ENCODE measurements at regions not wholly inside any gene's neighbourhood (a gene's known extent, or its start where the extent isn't known, plus 50 kb on each side); places are given as distances from the start of the nearest gene placed in this dataset.

DNA sequence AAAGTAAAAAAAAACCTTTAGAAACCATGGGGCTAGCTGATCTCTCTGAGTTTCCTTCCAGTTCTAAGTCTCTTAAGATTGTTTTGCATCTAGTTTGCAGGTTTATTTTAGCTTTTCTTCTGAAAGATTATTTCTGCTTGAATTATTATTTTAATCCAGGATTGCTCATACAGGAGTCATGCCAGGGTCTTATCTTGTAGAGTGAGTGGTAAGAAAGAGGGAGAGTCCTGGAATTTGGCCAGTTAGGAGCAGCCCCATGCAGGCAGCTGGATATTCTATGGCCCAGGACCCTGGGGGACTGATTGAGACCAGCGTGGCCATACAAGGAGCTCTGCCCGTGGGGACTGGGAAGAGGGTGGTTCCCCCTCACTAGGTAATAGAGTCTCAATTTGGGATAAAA is 178.9 kb upstream of the HEY2 start:
- H2BK20ac ChIP-seq (ENCODE audit: low read depth, low read length, poor library complexity, severe bottlenecking): no peak overlapping the region
- no peak overlapping the region for H2AK5ac ChIP-seq (ENCODE audit: insufficient read length, low read length)
- no peak overlapping the region for H4K8ac ChIP-seq (replicated peaks; ENCODE audit: insufficient read length, low read depth, low read length)
- no peak overlapping the region for H3K27ac Mint-ChIP-seq
- H3K4ac ChIP-seq (ENCODE audit: low read depth, low read length): no peak overlapping the region
- H4K91ac ChIP-seq (ENCODE audit: insufficient read length, low read depth, low read length): no peak overlapping the region
- peaks cover 4% of the 10 kb centered on the region; the same call in 1 of the 2 replicates for H3K27me3 Mint-ChIP-seq (ENCODE audit: low read depth)
- no peaks in the 10 kb centered on the region for H4K20me1 ChIP-seq (ENCODE audit: control insufficient read depth, insufficient read depth, insufficient read length)
- H3K4me1 Mint-ChIP-seq: peaks cover 2 to 5% of the 10 kb centered on the region in 2 experiments; a peak in 1 of 4 replicates
- H3K79me2 ChIP-seq (ENCODE audit: insufficient read depth, low read length): no peaks in the 10 kb centered on the region
- no peaks in the 10 kb centered on the region for H3K36me3 Mint-ChIP-seq (ENCODE audit: insufficient read depth in 1 of 3, low read depth in 3 of 3)
- H3K9me3 Mint-ChIP-seq: no peaks in the 10 kb centered on the region
- H3K18ac ChIP-seq (ENCODE audit: insufficient read length, low read depth, low read length): no peak overlapping the region
- TF ChIP-seq, protein P1, sequence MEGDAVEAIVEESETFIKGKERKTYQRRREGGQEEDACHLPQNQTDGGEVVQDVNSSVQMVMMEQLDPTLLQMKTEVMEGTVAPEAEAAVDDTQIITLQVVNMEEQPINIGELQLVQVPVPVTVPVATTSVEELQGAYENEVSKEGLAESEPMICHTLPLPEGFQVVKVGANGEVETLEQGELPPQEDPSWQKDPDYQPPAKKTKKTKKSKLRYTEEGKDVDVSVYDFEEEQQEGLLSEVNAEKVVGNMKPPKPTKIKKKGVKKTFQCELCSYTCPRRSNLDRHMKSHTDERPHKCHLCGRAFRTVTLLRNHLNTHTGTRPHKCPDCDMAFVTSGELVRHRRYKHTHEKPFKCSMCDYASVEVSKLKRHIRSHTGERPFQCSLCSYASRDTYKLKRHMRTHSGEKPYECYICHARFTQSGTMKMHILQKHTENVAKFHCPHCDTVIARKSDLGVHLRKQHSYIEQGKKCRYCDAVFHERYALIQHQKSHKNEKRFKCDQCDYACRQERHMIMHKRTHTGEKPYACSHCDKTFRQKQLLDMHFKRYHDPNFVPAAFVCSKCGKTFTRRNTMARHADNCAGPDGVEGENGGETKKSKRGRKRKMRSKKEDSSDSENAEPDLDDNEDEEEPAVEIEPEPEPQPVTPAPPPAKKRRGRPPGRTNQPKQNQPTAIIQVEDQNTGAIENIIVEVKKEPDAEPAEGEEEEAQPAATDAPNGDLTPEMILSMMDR (conservative IDR thresholded peaks at IDR 0.05): no peak
- H3K4me2 ChIP-seq (ENCODE audit: insufficient read depth, insufficient read length, low read length): no peak overlapping the region
- no peak for DNase-seq
- H3K27ac ChIP-seq (ENCODE audit: insufficient read length, low read depth, low read length): no peak overlapping the region
- H2BK5ac ChIP-seq (ENCODE audit: insufficient read length, low read length): no peak overlapping the region
- no CpG with 5 or more reads among the region's 2 CpGs for WGBS (ENCODE audit: extremely low coverage, insufficient read length, low lambda C conversion rate)
- no peak overlapping the region for H3T11ph ChIP-seq (ENCODE audit: low read length)
- no peak overlapping the region for H3K23ac ChIP-seq (ENCODE audit: insufficient read length, low read depth, low read length)
- H3K9me3 ChIP-seq (ENCODE audit: control insufficient read depth, low read depth, low read length): no peaks in the 10 kb centered on the region
- no peak overlapping the region for H3K4me3 Mint-ChIP-seq
- no peak overlapping the region for H2AFZ ChIP-seq (ENCODE audit: low read length)
- no peaks in the 10 kb centered on the region for H3K27me3 ChIP-seq (ENCODE audit: insufficient read depth, low read length)
- no peak overlapping the region for H3K14ac ChIP-seq (ENCODE audit: insufficient read depth, low read length)
- H3K9ac ChIP-seq (ENCODE audit: extremely low read depth, insufficient read length, low read length): no peak overlapping the region
- H2BK12ac ChIP-seq (ENCODE audit: insufficient read length, low read depth, low read length): no peak overlapping the region
- no peaks in the 10 kb centered on the region; the same call in 1 of the 2 replicates for H3K4me1 ChIP-seq (ENCODE audit: insufficient read depth, low read length)
- H3K56ac ChIP-seq (ENCODE audit: insufficient read length, low read depth, low read length): no peak overlapping the region
- H3K79me1 ChIP-seq (ENCODE audit: insufficient read depth, low read depth, low read length, poor library complexity, severe bottlenecking): no peaks in the 10 kb centered on the region
- H2BK15ac ChIP-seq (ENCODE audit: low read depth, low read length): no peak overlapping the region
- H2BK120ac ChIP-seq (ENCODE audit: low read depth, low read length, poor library complexity, severe bottlenecking): no peak overlapping the region
- no peaks in the 10 kb centered on the region for H3K23me2 ChIP-seq (ENCODE audit: insufficient read length, low read depth, low read length, poor library complexity, severe bottlenecking)
- H4K5ac ChIP-seq (ENCODE audit: insufficient read length, low read depth, low read length): no peak overlapping the region
